Skeletal muscle tissue (tissue), 3 donors: ENCODE measurements at regions not wholly inside any gene's neighbourhood (a gene's known extent, or its start where the extent isn't known, plus 50 kb on each side); places are given as distances from the start of the nearest gene placed in this dataset.
A peak's percentile ranks its signal among the peaks of the same experiment; 100 is the strongest.

Experiments
- H3K27ac ChIP-seq: one replicate; pipeline ENCODE4 v1.7.0; 2013; ENCODE audit warnings: mild to moderate bottlenecking, low read depth, low read length, inconsistent platforms
- H3K27me3 ChIP-seq, 3 donors: one replicate each; pipeline ENCODE4 v1.7.0; 2013; ENCODE audit warnings: low read length in 3 of 3; ENCODE audit not compliant: control insufficient read depth in 3 of 3, insufficient read depth in 3 of 3
- H3K36me3 ChIP-seq, 3 donors: one replicate each; pipeline ENCODE4 v1.7.0; 2013; ENCODE audit warnings: low read length in 3 of 3; ENCODE audit not compliant: control insufficient read depth in 3 of 3, insufficient read depth in 3 of 3
- H3K4me1 ChIP-seq, 3 donors: one replicate each; pipeline ENCODE4 v1.7.0; 2013; ENCODE audit warnings: low read length in 3 of 3, mild to moderate bottlenecking in 3 of 3; ENCODE audit not compliant: control insufficient read depth in 3 of 3, insufficient read depth in 3 of 3
- H3K4me3 ChIP-seq, 3 donors: one replicate each; pipeline ENCODE4 v1.7.0; 2013; ENCODE audit warnings: low read length in 3 of 3
- H3K9ac ChIP-seq, 3 donors: one replicate each; pipeline ENCODE4 v1.7.0; 2013; ENCODE audit warnings: low read length in 3 of 3, mild to moderate bottlenecking in 3 of 3, moderate library complexity in 2 of 3, low read depth in 1 of 3
- H3K9me3 ChIP-seq, 3 donors: one replicate each; pipeline ENCODE4 v1.7.0; 2013; ENCODE audit warnings: low read length in 3 of 3; ENCODE audit not compliant: control insufficient read depth in 3 of 3
- donor health status: Osteomylitis.

DNA sequence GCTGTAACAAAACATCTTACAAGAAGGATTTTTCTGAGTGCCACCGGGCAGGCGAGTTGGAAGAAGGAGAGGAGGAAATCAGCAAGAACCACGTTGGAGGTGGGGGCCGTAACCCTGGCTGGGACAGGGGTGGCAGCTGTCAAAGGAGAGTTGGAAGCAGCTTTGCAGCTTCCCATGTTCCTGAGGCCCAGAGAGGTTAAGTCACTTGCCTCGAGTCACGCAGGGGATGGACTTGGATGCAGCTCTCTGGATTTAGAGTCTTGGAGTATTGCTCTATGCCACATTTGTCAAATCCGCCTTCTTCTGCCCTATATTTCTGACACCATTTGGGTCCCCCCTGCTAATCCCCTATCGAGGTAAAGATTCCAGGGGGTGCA lies 83.0 kb upstream of the CIBAR2 start:
- H3K4me3 ChIP-seq = no peak overlapping the region
- peaks cover 0 to 3% (median 0%) of the 10 kb centered on the region in 3 donors for H3K9me3 ChIP-seq
- no peaks in the 10 kb centered on the region for H3K27me3 ChIP-seq
- no peaks in the 10 kb centered on the region for H3K36me3 ChIP-seq
- H3K9ac ChIP-seq = no peak overlapping the region
- H3K4me1 ChIP-seq = peaks cover 41 to 58% (median 48%) of the 10 kb centered on the region in 3 donors
- no peak overlapping the region for H3K27ac ChIP-seq

DNA sequence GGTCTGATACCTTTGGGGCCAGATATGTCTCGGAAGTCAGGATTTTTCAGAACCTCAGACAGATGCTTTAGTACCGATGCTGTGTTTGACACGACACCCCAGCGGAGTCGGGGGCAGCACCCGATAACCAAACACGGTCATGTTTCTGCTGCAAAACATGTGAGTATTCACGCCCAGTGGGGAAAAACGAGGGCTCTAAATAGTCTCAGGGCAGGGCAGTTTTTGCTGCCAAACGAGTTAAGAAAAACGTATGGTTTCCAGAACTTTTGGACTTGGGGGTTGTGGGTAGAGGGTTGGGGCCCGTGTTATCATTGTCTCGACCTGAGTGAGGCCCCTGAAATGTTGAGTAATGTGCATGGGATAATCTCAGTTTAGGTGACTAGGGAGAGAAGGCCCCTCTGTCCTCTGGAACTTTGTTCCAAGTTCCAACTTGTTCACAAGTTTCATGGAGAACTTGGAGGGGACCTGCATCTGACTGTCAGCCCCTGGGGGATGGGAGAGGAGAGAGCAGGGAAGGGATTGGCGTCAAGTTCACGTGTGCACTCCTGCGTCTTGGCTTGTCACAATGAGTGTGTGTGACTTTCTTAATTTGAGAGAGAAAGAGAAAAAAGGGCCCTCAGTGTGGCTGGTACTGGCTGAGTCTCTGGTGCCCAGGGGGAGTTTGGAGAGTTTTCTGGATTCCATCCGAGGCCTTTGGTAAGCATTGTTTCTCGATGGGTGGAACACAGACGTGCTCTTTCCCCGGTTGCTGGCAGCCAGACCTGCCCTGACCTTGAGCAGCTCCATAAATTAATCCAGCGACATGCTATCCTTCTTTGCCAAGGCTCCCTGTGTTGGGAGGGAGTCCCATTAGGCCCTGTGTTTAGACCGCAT lies 83.9 kb upstream of the CIBAR2 start:
- peak overlapping the region; percentile 15 for H3K27ac ChIP-seq
- peaks cover 41 to 66% (median 52%) of the 10 kb centered on the region in 3 donors for H3K4me1 ChIP-seq
- peak overlapping the region in 1 of 3 donors; percentile 22 for H3K4me3 ChIP-seq
- no peaks in the 10 kb centered on the region for H3K27me3 ChIP-seq
- H3K9ac ChIP-seq = peak overlapping the region in 2 of 3 donors; percentile 38 to 72
- no peaks in the 10 kb centered on the region for H3K9me3 ChIP-seq
- no peaks in the 10 kb centered on the region for H3K36me3 ChIP-seq

DNA sequence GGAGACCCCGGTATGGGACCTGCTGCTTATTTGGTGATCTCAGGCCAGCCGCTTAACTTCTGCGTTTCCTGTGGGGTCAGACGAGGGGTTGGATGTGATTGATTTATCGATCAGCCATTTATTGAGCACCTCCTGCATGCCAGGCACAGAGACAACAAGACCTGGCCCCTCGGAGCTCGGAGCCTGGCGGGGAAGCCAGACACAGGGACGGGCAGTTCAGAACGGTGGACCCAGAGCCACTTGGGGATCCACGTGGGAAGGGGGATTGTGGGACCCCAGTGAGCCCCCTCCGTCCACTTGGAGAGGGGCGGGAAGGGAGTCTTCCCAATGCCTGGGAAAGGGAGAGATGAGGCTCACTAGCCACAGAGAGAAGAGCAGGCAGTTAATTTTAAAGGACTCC lies 84.7 kb upstream of the CIBAR2 start:
- H3K27ac ChIP-seq = no peak overlapping the region
- no peaks in the 10 kb centered on the region for H3K27me3 ChIP-seq

DNA sequence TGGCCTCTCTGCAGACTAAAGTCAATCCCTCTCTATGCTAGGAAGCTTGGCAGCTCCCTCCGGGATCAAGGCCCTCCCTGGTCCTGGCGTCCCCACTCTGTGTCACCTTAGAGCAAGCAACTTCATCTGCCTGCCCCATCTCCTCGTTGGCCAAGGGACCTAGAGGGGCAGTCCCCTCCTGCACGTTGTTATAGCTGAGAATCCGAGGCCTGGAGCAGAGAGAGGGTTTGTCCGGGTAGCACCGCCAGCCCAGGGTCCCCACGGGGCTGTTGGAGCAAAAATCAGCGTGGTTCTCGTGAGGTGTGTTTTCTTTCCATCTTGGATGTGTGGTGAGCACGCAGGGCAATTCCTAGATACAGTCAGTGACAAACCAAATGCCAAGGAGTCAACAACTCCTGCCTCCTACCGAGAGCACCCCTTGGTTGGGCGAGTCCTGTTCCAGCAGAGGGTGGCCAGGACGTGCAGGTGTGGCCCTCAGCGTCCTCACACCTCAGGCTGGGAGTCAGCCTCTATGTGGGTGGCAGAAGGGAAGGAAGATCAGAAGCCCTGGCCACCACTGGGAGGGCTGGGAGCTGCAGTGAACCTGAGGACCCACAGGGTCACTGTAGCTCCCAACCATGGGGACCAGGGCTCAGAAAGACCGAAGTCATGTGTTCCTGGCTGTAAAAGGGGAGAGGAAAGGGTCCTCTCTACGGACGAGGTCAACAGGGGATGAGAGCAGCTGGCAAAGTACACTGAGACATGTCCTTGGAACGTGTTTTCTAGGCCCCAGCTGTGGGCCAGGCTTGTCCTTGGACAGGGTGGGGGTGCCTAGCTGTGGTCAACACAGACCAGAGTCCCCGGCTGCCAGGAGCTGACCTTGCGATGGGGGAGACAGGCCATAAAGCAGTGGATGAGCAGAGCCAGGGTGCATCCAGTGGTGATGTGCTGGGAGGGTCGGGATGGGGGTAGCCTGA lies 85.6 kb upstream of the CIBAR2 start:
- Histone ChIP-seq H3K27ac (no peak overlapping the region), H3K9me3 (no peaks in the 10 kb centered on the region), H3K36me3 (no peaks in the 10 kb centered on the region), H3K9ac (peak overlapping the region in 2 of 3 donors; percentile 20 to 55), H3K4me3 (no peak overlapping the region), H3K4me1 (peaks cover 41 to 71% (median 56%) of the 10 kb centered on the region in 3 donors), H3K27me3 (no peaks in the 10 kb centered on the region)

More for the DNA sequence above, 84.7 kb upstream of the CIBAR2 start:
- Histone ChIP-seq H3K36me3 (no peaks in the 10 kb centered on the region), H3K4me1 (peaks cover 41 to 72% (median 54%) of the 10 kb centered on the region in 3 donors), H3K4me3 (peak overlapping the region in 1 of 3 donors; percentile 43), H3K9ac (peak overlapping the region in 2 of 3 donors; percentile 2 to 72), H3K9me3 (no peaks in the 10 kb centered on the region)

DNA sequence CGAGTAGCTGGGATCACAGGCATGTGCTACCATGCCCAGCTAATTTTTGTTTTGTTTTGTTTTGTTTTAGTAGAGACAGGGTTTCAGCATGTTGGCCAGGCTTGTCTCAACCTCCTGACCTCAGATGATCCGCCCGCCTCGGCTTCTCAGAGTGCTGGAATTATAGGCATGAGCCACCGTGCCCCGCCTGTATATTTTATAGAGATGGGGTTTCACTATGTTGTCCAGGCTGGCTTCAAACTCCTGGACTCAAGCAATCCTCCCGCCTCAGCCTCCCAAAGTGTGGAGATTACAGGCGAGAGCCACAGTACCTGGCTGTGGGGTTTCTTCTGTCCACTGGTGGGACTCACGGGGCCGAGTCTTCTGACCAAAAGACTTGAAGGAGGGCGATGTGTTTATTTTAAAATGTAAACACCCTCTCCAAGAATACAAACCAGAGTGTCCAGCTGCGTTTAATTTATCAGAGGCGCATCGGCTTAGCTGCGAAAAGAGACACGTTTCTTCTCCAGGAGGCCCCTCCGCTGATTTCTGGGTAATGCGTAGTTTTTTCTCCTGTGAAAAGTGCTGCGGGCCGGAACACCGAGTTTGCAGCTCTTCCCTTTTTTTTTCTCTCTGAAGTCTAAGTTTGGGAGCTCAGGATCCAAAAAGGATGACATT lies 86.9 kb upstream of the CIBAR2 start:
- Histone ChIP-seq H3K36me3 (no peaks in the 10 kb centered on the region), H3K4me1 (peaks cover 50 to 80% (median 66%) of the 10 kb centered on the region in 3 donors), H3K27ac (no peak overlapping the region), H3K9ac (no peak overlapping the region), H3K4me3 (no peak overlapping the region), H3K27me3 (no peaks in the 10 kb centered on the region), H3K9me3 (no peaks in the 10 kb centered on the region)

DNA sequence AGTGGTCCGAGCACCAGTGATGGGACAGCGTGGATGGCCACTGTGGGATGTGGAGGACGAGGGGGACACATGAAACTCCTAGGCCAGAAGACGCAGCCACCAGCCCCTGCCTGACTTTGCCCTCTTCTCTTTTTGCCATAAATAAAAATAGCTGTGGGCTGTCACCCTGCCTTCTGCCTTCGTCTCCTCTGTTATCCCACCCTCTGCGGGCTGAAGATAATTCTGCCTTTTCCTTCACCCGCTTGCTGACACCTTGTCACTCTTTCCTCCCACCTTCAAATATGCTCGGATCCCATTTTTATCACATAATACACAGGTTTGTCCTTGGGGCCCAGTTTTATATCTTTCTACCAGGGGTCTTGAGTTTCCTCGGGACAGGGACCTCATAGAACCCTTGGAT lies 87.6 kb upstream of the CIBAR2 start:
- no peaks in the 10 kb centered on the region for H3K9me3 ChIP-seq
- H3K4me1 ChIP-seq = peaks cover 51 to 87% (median 69%) of the 10 kb centered on the region in 3 donors
- no peaks in the 10 kb centered on the region for H3K27me3 ChIP-seq

DNA sequence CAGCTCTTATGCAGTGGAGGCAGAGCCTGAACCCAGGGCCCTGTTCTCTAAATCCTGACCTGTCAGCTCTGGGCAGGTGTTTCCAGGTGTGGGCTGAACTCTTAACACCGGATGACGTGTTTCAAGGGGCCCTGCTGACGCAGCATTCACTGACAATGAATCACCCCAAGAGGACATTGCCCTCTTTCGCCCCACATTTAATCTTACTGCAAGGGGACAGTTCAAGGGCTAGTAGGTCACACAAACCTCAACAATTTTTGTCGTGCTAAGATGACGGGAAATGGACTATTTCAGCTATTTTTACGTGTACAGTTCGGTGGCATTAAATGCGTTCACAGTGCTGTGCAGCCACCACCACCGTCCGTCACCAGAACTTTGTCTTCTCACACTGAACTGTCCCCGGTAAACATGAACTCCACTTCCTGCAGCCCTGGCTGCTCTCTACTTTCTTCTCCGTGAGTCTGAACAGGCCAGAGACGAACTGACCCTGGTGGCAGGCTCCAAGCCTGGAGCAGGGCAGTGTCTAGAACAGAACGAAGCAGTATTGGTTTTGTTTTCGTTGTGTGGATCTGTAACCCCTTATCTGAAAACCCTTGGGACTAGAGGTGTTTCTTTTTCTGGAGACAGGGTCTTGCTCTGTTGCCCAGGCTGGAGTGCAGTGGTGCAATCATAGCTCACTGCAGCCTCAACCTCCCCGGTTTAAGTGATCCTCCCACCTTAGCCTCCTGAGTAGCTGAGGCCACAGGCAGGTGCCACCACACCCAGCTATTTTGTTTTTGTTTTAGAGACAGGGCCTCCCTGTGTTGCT lies 88.4 kb upstream of the CIBAR2 start:
- Histone ChIP-seq H3K4me3 (no peak overlapping the region), H3K4me1 (peaks cover 55 to 85% (median 70%) of the 10 kb centered on the region in 3 donors), H3K36me3 (no peaks in the 10 kb centered on the region), H3K9me3 (no peaks in the 10 kb centered on the region), H3K27ac (no peak overlapping the region), H3K9ac (peak overlapping the region in 1 of 3 donors; percentile 17), H3K27me3 (no peaks in the 10 kb centered on the region)

More for the DNA sequence above, 87.6 kb upstream of the CIBAR2 start:
- Histone ChIP-seq H3K27ac (no peak overlapping the region), H3K36me3 (no peaks in the 10 kb centered on the region), H3K9ac (no peak overlapping the region), H3K4me3 (no peak overlapping the region)

DNA sequence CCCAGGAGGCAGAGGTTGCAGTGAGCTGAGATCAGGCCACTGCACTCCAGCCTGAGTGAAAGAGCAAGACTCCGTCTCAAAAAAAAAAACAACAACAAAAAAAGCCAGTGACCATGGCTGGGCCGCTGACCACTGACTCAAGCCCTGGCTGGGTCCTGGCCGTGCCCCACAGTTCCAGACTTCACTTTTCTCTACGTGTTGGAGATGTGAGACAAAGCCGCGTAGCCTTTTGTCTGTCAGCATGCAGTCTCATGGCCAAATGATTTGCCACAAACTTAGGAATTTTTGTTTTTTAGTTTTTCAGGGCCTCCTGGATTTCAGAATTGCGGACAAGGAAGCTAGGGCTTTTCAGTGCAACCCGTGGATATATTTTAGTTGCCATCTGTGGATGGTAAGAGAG lies 89.3 kb upstream of the CIBAR2 start:
- Histone ChIP-seq H3K27me3 (no peaks in the 10 kb centered on the region), H3K4me3 (no peak overlapping the region), H3K36me3 (no peaks in the 10 kb centered on the region), H3K27ac (peak overlapping the region; percentile 41), H3K9me3 (no peaks in the 10 kb centered on the region), H3K4me1 (peaks cover 54 to 84% (median 68%) of the 10 kb centered on the region in 3 donors), H3K9ac (peak overlapping the region in 1 of 3 donors; percentile 40)

DNA sequence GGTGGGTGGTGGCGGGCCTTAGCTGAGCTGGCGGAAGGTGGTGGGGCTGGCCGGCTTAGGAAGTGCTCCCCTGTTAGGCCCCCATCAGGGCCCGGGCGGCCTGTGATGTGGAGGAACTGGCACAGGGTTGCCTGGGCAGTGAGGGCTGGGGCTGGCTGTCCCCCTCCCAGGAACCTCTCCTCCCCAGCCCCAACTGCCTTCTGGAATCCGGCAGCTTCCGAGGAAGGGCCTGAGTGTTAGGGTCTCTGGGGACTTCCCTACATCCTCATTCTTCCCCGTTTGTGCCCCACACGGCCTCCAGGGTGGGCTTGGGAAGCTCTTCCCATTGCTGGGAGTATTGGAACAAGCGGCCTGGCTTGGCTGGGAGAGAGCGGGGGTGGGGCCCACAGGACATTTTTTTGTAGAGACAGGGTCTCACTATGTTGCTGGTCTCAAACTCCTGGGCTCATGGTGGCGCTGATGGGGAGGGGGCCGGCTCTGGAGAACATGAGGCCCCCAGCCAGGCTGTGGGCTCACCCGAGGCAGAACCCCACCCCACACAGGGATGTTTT lies 89.9 kb upstream of the CIBAR2 start:
- peaks cover 52 to 82% (median 67%) of the 10 kb centered on the region in 3 donors for H3K4me1 ChIP-seq

More for the DNA sequence above, 89.9 kb upstream of the CIBAR2 start:
- Histone ChIP-seq H3K27ac (peak overlapping the region; percentile 62), H3K36me3 (no peaks in the 10 kb centered on the region), H3K9ac (peak overlapping the region; percentile 72 to 86 (median 84)), H3K9me3 (no peaks in the 10 kb centered on the region), H3K4me3 (no peak overlapping the region), H3K27me3 (no peaks in the 10 kb centered on the region)
